Erythroblast (primary cell): ENCODE measurements at regions not wholly inside any gene's neighbourhood (a gene's known extent, or its start where the extent isn't known, plus 50 kb on each side); places are given as distances from the start of the nearest gene placed in this dataset.

Experiments used
- GATA1 ChIP-seq: IDR thresholded peaks from 2 replicates; pipeline ENCODE4 v1.6.1; 2011; ENCODE audit warnings: low read depth, mild to moderate bottlenecking, control low read depth, low read length, moderate library complexity
- POLR2A ChIP-seq: IDR thresholded peaks from 2 replicates; pipeline ENCODE4 v1.6.1; 2011; ENCODE audit warnings: mild to moderate bottlenecking, low read length

DNA sequence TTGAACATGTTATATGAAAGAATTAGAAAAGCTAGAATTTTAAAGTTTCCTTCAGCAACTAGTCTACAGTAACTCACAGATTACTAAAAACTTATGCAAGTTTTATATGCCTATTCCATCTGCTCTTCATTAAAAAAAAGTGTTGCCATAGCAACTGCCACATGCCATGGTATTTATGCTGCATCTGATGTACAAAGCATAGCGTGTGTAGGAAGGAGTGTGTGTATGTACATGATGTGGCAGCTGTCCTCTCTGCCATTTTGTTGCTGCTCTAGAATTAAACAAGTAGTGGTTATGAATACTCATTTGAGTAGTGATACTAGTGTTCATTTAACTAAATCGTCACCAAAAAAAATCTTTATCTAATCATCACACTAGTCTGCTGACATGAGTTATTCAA is 593.5 kb downstream of the CETN3 start:
- TF ChIP-seq POLR2A, result no peak
- TF ChIP-seq GATA1, result no peak
